SJCRH30 (cell line): ENCODE measurements at regions not wholly inside any gene's neighbourhood (a gene's known extent, or its start where the extent isn't known, plus 50 kb on each side); places are given as distances from the start of the nearest gene placed in this dataset.
"Not testable (repeated sequence)": the region's sequence is repeated elsewhere in the genome, so short reads cannot be mapped to it uniquely, and the experiment has no call there.

ENCODE experiments used
- DNase-seq, 2 experiments: peaks; one replicate each; pipeline ENCODE4 v3.0.0-alpha.2; 2015 to 2020
- H3K27ac ChIP-seq: fragments of 250-450 bp; sonication (Bioruptor Pico); 2 replicates; pipeline ENCODE4 v1.5.1; 2020; ENCODE audit warnings: mild to moderate bottlenecking, moderate library complexity
- H3K27me3 ChIP-seq: fragments of 250-450 bp; sonication (Bioruptor Pico); 2 replicates; pipeline ENCODE4 v1.5.1; 2020; ENCODE audit warnings: mild to moderate bottlenecking, moderate library complexity
- H3K36me3 ChIP-seq: fragments of 250-450 bp; sonication (Bioruptor Pico); 2 replicates; pipeline ENCODE4 v1.5.1; 2020; ENCODE audit warnings: mild to moderate bottlenecking, moderate library complexity
- H3K4me1 ChIP-seq: fragments of 250-450 bp; sonication (Bioruptor Pico); 2 replicates; pipeline ENCODE4 v1.5.1; 2020; ENCODE audit warnings: mild to moderate bottlenecking, moderate library complexity
- H3K4me3 ChIP-seq: fragments of 250-450 bp; sonication (Bioruptor Pico); 2 replicates; pipeline ENCODE4 v1.5.1; 2020; ENCODE audit warnings: mild to moderate bottlenecking, moderate library complexity
- H3K9me3 ChIP-seq: fragments of 250-450 bp; sonication (Bioruptor Pico); replicated peaks from 2 replicates; pipeline ENCODE4 v1.5.1; 2020; ENCODE audit warnings: mild to moderate bottlenecking, moderate library complexity

DNA sequence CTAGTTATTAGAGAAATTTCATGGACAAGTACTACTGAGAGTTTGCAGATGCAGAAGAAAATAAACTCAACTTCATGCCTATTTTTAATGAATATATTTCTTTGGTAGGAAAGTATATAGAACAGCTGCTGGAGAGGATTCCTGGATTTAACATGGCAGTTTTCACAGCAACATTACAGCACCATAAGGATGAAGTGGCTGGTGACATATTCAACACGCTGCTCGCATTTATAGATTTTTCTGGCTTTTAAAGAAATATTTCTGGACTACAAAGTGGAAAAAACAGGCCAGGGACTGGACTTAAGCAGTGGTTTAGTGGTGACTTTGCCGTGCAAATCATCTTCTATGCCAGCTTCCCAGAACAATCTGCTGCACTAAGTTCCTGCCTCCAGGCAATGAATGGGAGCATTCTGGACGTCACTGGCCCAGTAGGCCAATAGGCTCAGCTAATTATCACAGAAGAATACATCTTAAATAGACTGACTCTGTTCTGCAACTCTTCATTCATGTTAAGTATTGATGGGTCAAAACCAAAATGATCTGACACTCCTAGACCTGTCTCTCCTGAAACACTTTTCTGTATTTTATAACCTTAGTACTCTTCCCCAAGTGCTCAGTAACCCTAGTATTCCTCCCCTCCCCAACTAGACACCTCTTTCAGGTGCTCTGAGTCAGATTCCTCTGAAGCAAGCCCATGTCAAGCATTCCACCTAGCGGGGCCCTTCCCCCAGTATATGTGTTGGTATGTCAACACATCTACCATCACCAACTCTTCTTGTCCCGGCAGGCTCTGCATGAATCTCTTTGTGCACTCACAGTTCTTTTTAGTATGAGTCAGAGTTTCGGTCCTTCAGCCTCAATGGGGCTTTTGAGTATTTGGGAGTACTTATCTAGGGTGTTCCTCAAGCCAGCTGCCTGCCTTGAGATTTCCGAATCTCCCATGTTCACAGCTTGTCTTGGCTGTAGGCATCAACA is 625.5 kb downstream of the CHSY3 start:
- Histone ChIP-seq H3K4me3 (no peak overlapping the region), H3K27ac (no peak overlapping the region), H3K27me3 (no peaks in the 10 kb centered on the region), H3K9me3 (no peaks in the 10 kb centered on the region), H3K36me3 (no peaks in the 10 kb centered on the region), H3K4me1 (peaks cover 7% of the 10 kb centered on the region; the same call in 1 of the 2 replicates)
- no peak for DNase-seq

DNA sequence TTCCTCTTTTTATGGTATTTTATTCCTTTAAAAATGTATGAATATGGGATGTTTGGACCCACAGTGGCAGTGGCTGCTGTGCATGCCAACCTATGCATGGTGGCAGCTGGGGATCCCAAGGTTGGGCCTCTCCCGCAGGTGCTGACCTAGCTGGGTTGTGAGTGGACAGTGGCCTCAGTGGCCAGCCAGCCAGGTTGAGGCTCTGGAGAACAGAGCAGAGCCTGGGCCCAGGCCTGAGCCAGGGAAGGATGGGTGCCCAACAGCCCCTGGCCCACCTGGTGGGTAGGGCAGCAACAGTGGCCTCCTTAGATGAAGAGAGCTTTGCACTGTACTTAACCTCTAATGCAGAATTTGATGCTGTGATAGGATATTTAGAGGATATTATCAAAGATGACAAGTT is 624.8 kb downstream of the CHSY3 start:
- DNase-seq: no peak
- Histone ChIP-seq H3K27me3 (no peaks in the 10 kb centered on the region), H3K4me1 (peaks cover 7% of the 10 kb centered on the region; the same call in 1 of the 2 replicates), H3K9me3 (no peaks in the 10 kb centered on the region), H3K4me3 (no peak overlapping the region), H3K36me3 (no peaks in the 10 kb centered on the region), H3K27ac (no peak overlapping the region)

- Histone ChIP-seq H3K4me1 (peaks cover 7% of the 10 kb centered on the region; the same call in 1 of the 2 replicates), H3K36me3 (no peaks in the 10 kb centered on the region), H3K27me3 (no peaks in the 10 kb centered on the region), H3K27ac (no peak overlapping the region), H3K9me3 (no peaks in the 10 kb centered on the region), H3K4me3 (no peak overlapping the region)
- DNase-seq: no peak
Observed at GRCh38 chr5:130528474-130528873, 624.2 kb downstream of the CHSY3 start.

DNA sequence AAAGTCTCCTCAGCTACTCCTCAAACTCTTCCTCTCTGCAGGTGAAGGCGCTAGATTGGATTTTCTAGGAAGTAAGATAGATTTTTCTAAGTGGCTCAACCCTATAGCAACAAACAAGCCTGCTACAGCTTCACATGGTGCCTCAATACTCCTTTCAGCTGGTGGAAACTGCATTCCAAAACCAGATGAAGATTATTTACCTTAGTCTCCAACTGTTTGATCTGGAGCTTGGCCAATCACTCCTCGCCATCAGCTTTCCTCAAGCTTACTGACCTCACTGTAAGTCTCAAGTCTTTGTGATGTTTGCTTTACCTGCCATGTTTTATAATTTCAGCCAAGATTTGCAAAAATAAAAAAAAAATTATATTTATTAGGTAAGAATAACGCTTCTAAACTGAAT is 622.4 kb downstream of the CHSY3 start:
- Histone ChIP-seq H3K36me3 (no peaks in the 10 kb centered on the region), H3K9me3 (no peaks in the 10 kb centered on the region; the same call in 1 of the 2 replicates), H3K4me1 (peaks cover 7% of the 10 kb centered on the region; the same call in 1 of the 2 replicates), H3K4me3 (no peak overlapping the region), H3K27me3 (no peaks in the 10 kb centered on the region), H3K27ac (no peak overlapping the region)
- no peak for DNase-seq

- H3K27ac ChIP-seq: no peak overlapping the region
- H3K4me3 ChIP-seq: no peak overlapping the region
- H3K36me3 ChIP-seq: no peaks in the 10 kb centered on the region
- H3K4me1 ChIP-seq: peaks cover 11% of the 10 kb centered on the region
- peak; percentile 13 to 45 for DNase-seq
- peaks cover 11% of the 10 kb centered on the region; the same call in 1 of the 2 replicates for H3K9me3 ChIP-seq
- no peaks in the 10 kb centered on the region for H3K27me3 ChIP-seq
Observed at GRCh38 chr5:130520211-130520610, 615.9 kb downstream of the CHSY3 start.

DNA sequence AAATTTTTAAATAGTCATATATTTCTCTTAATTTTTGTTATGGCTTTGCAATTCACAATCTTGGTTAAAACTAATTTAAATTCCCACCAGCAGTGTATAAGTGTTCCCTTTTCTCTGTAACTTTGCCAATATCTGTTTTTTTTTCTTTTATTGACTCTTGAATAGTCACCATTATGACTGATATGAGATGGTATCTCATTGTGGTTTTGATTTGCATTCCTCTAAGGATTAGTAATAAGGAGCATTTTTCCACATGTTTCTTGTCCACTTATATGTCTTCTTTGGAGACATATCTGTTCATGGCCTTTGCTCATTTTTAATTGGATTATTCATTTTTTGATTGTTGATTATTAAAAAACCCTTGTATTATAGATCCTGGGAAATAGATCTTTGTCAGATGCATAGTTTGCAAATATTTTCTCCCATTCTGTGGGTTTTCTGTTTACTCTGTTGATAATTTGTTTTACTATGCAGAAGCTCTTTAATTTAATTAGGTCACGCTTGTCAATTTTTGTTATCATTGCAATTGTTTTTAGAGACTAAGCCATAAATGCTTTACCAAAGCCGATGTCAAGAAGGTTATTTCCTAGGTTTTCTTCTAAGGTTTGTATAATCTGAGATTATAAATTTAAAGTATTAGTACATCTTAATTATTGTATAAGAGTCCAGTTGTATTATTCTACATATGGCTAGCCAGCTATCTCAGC is 610.9 kb downstream of the CHSY3 start:
- H3K36me3 ChIP-seq: no peaks in the 10 kb centered on the region
- H3K27ac ChIP-seq: peak overlapping the region; percentile 75
- no peak overlapping the region for H3K4me3 ChIP-seq
- peaks cover 19% of the 10 kb centered on the region for H3K4me1 ChIP-seq
- DNase-seq: peak in 1 of 2 experiments; percentile 63
- 0 out of 2 replicates have a peak, but pooled peaks cover 11% of the 10 kb centered on the region for H3K9me3 ChIP-seq
- H3K27me3 ChIP-seq: no peaks in the 10 kb centered on the region

GRCh38 chr5:130502702-130503101 is 598.4 kb downstream of the CHSY3 start:
- H3K4me3 ChIP-seq: no peak overlapping the region
- H3K36me3 ChIP-seq: no peaks in the 10 kb centered on the region
- no peaks in the 10 kb centered on the region for H3K27me3 ChIP-seq
- no peaks in the 10 kb centered on the region for H3K4me1 ChIP-seq
- no peak overlapping the region for H3K27ac ChIP-seq
- DNase-seq: no peak
- no peaks in the 10 kb centered on the region for H3K9me3 ChIP-seq

- H3K4me1 ChIP-seq: no peaks in the 10 kb centered on the region
- H3K9me3 ChIP-seq: no peaks in the 10 kb centered on the region
- DNase-seq: no peak
- H3K4me3 ChIP-seq: no peak overlapping the region
- no peaks in the 10 kb centered on the region for H3K27me3 ChIP-seq
- H3K36me3 ChIP-seq: no peaks in the 10 kb centered on the region
- no peak overlapping the region for H3K27ac ChIP-seq
Observed at GRCh38 chr5:130501151-130501865, 597.0 kb downstream of the CHSY3 start.

- not testable (repeated sequence) for H3K9me3 ChIP-seq, H3K27ac ChIP-seq, H3K36me3 ChIP-seq, DNase-seq, H3K4me3 ChIP-seq, H3K27me3 ChIP-seq, H3K4me1 ChIP-seq
Observed at GRCh38 chr5:130500495-130500894, 596.2 kb downstream of the CHSY3 start.

DNA sequence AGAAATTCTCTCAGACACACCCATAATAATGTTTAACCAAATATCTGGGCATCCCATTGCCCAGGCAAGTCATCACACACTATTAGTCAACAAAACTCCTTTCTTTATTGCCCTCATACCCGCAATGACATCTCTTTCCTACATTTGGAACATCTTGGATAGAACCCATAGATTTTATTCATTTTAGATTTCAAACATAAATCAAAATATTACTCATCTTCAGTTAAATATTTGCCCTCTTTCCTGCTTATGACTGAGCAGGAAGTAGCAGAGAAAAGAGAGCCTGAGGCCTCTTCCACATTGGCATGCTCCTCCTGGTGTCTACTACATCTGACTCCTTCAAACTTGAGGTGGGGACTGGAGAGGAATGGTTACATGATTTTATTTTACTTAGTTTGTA is 592.0 kb downstream of the CHSY3 start:
- Histone ChIP-seq H3K4me1 (no peaks in the 10 kb centered on the region), H3K9me3 (no peaks in the 10 kb centered on the region)
- no peak for DNase-seq

GRCh38 chr5:130488252-130488651 is 584.0 kb downstream of the CHSY3 start:
- no peaks in the 10 kb centered on the region for H3K27me3 ChIP-seq
- H3K9me3 ChIP-seq: no peaks in the 10 kb centered on the region
- H3K4me3 ChIP-seq: no peak overlapping the region
- no peaks in the 10 kb centered on the region for H3K4me1 ChIP-seq
- no peak overlapping the region for H3K27ac ChIP-seq
- DNase-seq: no peak
- no peaks in the 10 kb centered on the region for H3K36me3 ChIP-seq

More for the DNA sequence above, 592.0 kb downstream of the CHSY3 start:
- Histone ChIP-seq H3K27ac (no peak overlapping the region), H3K4me3 (no peak overlapping the region), H3K27me3 (no peaks in the 10 kb centered on the region), H3K36me3 (no peaks in the 10 kb centered on the region)

DNA sequence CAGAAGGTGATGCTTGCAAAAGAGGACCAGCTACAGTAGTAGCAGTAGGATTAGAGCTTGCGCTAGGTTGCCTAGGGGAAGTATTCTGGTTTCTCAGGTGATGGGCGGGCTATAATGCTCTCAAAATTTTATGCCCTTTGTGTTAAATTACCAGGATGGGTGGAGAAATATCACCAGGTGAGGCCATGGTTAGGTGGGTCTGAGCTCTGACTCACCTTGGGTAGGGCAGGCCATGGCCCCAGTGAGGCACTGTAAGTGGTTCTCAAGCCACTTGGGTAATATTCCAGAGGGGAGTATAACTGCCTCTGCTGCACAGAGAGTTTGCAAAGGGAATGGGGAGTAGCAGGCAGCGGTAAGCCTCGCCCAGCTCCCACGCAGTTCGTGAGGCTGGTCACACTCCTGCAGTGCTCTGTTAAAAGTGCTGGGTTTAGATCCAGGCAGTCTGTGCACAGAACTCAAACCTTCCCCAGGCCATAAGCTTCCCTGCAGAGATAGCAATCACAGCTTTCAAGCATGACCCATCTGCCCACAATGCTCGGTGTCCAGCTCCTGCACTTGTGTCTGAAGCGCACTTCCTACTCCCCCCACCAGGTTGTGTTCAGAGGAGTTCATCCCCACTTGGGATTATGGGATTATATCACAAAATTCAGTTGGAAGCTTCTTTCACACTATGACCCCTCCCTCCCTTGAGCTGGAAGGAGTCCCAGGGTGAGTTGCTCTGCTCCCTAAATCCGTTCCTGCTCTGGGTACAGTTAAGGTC is 575.0 kb downstream of the CHSY3 start:
- H3K27ac ChIP-seq: no peak overlapping the region
- no peaks in the 10 kb centered on the region for H3K4me1 ChIP-seq
- no peaks in the 10 kb centered on the region for H3K9me3 ChIP-seq
- DNase-seq: no peak
- no peaks in the 10 kb centered on the region for H3K27me3 ChIP-seq
- no peak overlapping the region for H3K4me3 ChIP-seq
- no peaks in the 10 kb centered on the region for H3K36me3 ChIP-seq

DNA sequence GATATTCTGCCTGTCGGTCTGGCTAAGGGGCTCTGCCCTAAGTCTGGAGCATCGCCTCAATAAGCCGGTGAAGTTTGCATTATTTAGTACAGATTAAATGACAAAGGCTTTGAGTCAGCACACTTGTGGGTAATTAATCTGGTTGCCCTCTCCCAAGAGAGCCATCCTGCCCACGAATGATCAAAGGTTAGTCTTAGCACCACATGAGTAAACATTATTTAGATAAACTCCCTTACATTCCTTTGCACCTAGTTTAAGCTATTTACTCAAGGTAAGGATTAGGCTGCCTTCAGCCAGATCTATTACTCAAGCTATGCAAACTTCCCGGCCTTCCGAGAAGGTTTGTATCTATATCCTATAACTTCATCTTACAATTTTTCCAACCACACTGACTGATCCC is 572.1 kb downstream of the CHSY3 start:
- no peaks in the 10 kb centered on the region for H3K4me1 ChIP-seq
- H3K27ac ChIP-seq: no peak overlapping the region
- H3K36me3 ChIP-seq: no peaks in the 10 kb centered on the region
- H3K9me3 ChIP-seq: no peaks in the 10 kb centered on the region
- H3K4me3 ChIP-seq: no peak overlapping the region
- DNase-seq: no peak
- H3K27me3 ChIP-seq: no peaks in the 10 kb centered on the region

DNA sequence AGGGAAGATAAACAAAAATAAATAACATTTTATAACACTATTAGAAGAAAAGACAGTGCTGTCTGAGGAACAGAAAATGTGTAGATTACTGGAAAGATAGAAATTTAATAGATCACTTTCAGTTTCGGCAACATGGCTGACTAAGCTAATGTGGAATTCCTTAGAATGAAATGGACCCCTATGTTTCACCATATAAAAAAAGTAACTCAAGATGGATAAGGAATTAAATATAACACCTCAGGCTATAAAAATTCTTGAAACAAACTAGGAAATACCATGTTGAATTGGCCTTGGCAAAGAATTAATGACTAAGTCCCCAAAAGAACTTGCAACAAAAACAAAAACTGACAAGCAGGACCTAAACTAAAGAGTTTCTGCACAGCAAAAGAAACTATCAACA is 558.3 kb downstream of the CHSY3 start:
- H3K27me3 ChIP-seq: no peaks in the 10 kb centered on the region
- no peak for DNase-seq
- no peak overlapping the region for H3K4me3 ChIP-seq
- no peaks in the 10 kb centered on the region for H3K9me3 ChIP-seq
- H3K36me3 ChIP-seq: no peaks in the 10 kb centered on the region
- no peak overlapping the region for H3K27ac ChIP-seq
- no peaks in the 10 kb centered on the region for H3K4me1 ChIP-seq
